ENCODE measurements at regions not wholly inside any gene's neighbourhood (a gene's known extent, or its start where the extent isn't known, plus 50 kb on each side); places are given as distances from the start of the nearest gene placed in this dataset.

GRCh38 chr6:119521251-119521650 lies 171.7 kb upstream of the MAN1A1 start:
- Mint-ChIP-seq H3K36me3 (ENCODE audit: low read depth) (no peaks in the 10 kb centered on the region), H3K4me3 (no peak overlapping the region)
- TF ChIP-seq CTCF (IDR thresholded peaks at IDR 0.05; ENCODE audit: unreplicated experiment in 3 of 3), result no peak

GRCh38 chr6:119517428-119517827 lies 167.9 kb upstream of the MAN1A1 start:
- H3K36me3 Mint-ChIP-seq (ENCODE audit: low read depth), result no peaks in the 10 kb centered on the region
- no peaks in the 10 kb centered on the region for H3K9me3 Mint-ChIP-seq
- no peak overlapping the region for H3K27ac Mint-ChIP-seq
- H3K27me3 Mint-ChIP-seq (ENCODE audit: low read depth), result no peaks in the 10 kb centered on the region
- no peak for TF ChIP-seq CTCF (IDR thresholded peaks at IDR 0.05; ENCODE audit: unreplicated experiment in 3 of 3)
- H3K4me3 Mint-ChIP-seq, result no peak overlapping the region
- H3K4me1 Mint-ChIP-seq, result no peaks in the 10 kb centered on the region

More at GRCh38 chr6:119521251-119521650, 171.7 kb upstream of the MAN1A1 start:
- H3K4me1 Mint-ChIP-seq, result no peaks in the 10 kb centered on the region
- no peaks in the 10 kb centered on the region for H3K9me3 Mint-ChIP-seq
- H3K27me3 Mint-ChIP-seq (ENCODE audit: low read depth), result no peaks in the 10 kb centered on the region
- H3K27ac Mint-ChIP-seq, result no peak overlapping the region

GRCh38 chr6:119514345-119514744 lies 164.8 kb upstream of the MAN1A1 start:
- Mint-ChIP-seq H3K4me3 (no peak overlapping the region), H3K9me3 (no peaks in the 10 kb centered on the region)

GRCh38 chr6:119511024-119511423 lies 161.5 kb upstream of the MAN1A1 start:
- Mint-ChIP-seq H3K27ac (no peak overlapping the region), H3K9me3 (no peaks in the 10 kb centered on the region), H3K4me3 (no peak overlapping the region)

More at GRCh38 chr6:119514345-119514744, 164.8 kb upstream of the MAN1A1 start:
- Mint-ChIP-seq H3K4me1 (no peaks in the 10 kb centered on the region), H3K36me3 (ENCODE audit: low read depth) (no peaks in the 10 kb centered on the region), H3K27ac (no peak overlapping the region), H3K27me3 (ENCODE audit: low read depth) (no peaks in the 10 kb centered on the region)
- TF ChIP-seq CTCF (IDR thresholded peaks at IDR 0.05; ENCODE audit: unreplicated experiment in 3 of 3), result no peak

GRCh38 chr6:119510246-119510645 lies 160.7 kb upstream of the MAN1A1 start:
- H3K9me3 Mint-ChIP-seq, result no peaks in the 10 kb centered on the region
- no peak overlapping the region for H3K4me3 Mint-ChIP-seq
- H3K27ac Mint-ChIP-seq, result no peak overlapping the region
- H3K27me3 Mint-ChIP-seq (ENCODE audit: low read depth), result no peaks in the 10 kb centered on the region
- no peaks in the 10 kb centered on the region for H3K4me1 Mint-ChIP-seq
- no peaks in the 10 kb centered on the region for H3K36me3 Mint-ChIP-seq (ENCODE audit: low read depth)
- no peak for TF ChIP-seq CTCF (IDR thresholded peaks at IDR 0.05; ENCODE audit: unreplicated experiment in 3 of 3)

More at GRCh38 chr6:119511024-119511423, 161.5 kb upstream of the MAN1A1 start:
- Mint-ChIP-seq H3K27me3 (ENCODE audit: low read depth) (no peaks in the 10 kb centered on the region), H3K4me1 (no peaks in the 10 kb centered on the region), H3K36me3 (ENCODE audit: low read depth) (no peaks in the 10 kb centered on the region)
- no peak for TF ChIP-seq CTCF (IDR thresholded peaks at IDR 0.05; ENCODE audit: unreplicated experiment in 3 of 3)

- Mint-ChIP-seq H3K27me3 (ENCODE audit: low read depth) (peaks cover 4% of the 10 kb centered on the region), H3K4me1 (no peaks in the 10 kb centered on the region), H3K27ac (no peak overlapping the region), H3K4me3 (no peak overlapping the region), H3K9me3 (no peaks in the 10 kb centered on the region), H3K36me3 (ENCODE audit: low read depth) (no peaks in the 10 kb centered on the region)
- TF ChIP-seq CTCF (IDR thresholded peaks at IDR 0.05; ENCODE audit: unreplicated experiment in 3 of 3), result no peak
Observed at GRCh38 chr6:119506631-119507174, 157.1 kb upstream of the MAN1A1 start.
